SK-N-DZ (cell line): ENCODE measurements at regions not wholly inside any gene's neighbourhood (a gene's known extent, or its start where the extent isn't known, plus 50 kb on each side); places are given as distances from the start of the nearest gene placed in this dataset.

Source experiments
- DNase-seq: peaks from one replicate; pipeline ENCODE4 v3.0.0-alpha.2; 2015; ENCODE audit warnings: low spot score

- DNase-seq = no peak
These were observed 111.1 kb upstream of the HABP2 start for GRCh38 chr10:113441686-113442270.

GRCh38 chr10:113442336-113442735 lies 110.5 kb upstream of the HABP2 start:
- no peak for DNase-seq

DNA sequence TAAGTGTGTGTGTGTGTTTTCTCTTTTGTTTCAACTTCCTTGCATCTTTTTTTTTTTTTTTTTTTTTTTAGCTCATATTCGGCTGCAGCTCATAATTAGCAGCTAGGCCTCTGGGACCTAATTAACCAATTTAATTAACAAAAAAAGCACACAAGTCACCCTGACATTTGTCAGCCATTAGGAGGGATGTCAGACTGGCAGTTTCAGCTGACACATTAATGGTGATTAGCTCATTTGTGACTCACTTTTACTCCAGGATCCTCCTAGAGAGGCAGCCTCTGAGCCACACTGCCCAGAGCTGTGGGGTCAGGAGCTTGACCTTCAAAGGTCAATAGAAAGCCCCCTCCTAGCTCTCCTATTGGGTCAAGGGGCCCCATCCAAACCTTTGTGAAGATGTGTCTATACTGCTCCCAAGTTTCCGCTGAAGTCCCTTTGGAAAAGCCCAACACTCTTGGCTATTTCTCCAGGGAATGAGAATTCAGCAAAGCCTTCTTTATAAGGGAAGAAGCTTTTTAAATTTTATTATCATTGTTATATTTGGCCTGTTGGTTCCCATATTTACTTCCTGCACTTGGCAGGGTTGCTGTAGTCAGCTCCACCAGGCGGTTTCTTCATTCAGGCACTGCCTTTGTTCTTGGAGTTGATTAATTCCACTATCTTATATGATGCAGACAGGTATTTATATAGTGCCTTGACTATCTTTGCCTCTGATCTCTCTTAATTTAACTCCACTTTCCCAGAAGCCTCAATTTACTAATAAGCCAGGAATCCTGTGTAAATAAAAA lies 109.5 kb upstream of the HABP2 start:
- DNase-seq = no peak

- no peak for DNase-seq
These were observed 108.0 kb upstream of the HABP2 start for GRCh38 chr10:113444766-113445365.

DNA sequence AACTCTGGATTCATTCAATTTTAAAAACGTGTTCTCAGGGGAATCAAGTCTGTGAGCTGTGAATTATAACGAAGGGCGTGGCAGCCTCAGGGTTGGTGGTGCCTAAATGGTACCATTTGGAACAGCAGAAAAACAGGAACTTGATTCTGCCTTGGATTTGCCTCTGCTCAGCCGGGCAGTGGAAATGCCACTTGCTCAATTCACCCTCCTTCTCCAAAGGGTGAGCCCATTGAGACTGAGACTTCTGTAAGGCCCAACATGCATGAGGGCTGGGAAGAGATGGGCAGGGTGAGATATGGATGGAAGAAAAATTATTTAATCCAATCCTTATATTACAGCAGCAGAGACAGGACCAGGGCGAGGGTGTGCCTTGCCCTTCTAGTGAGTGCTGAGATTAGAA lies 107.1 kb upstream of the HABP2 start:
- no peak for DNase-seq

DNA sequence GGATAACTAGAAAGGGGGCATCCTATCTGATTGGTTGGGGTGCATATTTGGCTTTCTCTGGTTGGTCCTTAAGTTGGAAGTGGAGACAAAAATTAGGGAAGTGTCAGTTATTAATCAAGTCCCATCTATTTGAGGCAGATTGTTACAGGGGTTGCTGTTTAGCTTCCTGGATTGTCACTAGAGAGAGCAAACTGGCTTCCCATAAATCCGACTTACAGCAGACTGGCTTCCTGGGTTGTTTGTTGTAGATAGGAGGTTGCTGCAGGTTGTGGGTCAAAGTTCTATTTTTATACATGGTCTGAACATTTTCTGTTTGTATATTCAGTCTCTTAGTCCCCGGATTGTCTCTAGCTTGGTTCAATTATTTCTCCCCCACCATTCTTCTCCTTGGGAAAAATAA lies 106.1 kb upstream of the HABP2 start:
- no peak for DNase-seq

DNA sequence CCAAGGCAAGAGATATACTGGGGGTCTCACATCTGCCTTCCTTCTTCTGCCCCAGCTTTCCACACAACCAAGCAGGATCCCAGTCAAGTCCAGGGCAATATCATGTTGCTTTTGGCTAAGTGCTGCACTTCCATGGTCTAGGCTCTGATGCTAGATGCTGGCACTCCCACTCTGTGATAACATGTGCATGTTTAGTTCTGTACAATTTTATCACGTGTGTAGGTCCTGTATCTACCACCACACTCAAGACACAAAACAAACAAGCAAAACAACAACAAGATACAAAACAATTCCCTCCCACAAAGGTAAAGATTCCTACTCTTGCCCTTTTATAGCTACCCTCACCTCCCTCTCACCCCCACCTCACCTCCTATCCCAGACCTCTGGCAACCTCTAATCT lies 105.6 kb upstream of the HABP2 start:
- DNase-seq = no peak

- no peak for DNase-seq
These were observed 103.7 kb upstream of the HABP2 start for GRCh38 chr10:113449006-113449695.

DNA sequence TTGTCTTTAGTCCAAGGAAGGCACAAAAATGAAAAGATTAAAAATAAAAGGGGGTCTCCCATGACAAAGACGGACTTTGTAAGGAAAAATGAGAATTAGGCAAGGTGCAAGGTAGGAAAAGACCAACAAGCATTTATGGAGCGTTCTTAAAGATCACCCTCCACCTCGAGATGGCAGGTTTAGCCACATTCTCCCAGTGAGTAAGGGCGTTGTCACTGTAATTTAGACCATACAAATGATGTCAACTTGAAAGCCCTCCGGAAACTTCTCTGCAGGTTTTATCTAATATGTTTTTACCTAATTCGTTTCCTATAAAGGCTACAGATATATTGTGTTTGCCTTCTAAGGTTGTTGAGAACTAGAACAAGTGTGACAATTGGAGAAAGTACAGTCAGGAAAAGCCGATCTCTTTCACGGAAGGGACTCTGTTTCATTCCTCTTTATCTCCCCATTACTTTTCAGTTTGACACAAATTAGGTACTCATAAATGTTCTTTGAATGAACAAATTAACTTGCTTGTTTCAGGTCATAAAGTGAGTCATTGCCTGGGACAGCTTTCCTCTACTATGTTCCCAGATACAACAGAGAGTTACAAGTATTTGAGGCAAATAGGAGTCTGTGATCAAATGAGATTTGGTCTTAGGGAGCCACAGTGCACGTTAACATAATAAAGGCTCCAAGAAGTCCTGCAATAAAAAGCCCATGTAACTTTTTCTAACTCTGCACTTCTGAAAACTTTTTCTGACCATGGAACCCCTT lies 102.6 kb upstream of the HABP2 start:
- no peak for DNase-seq

- DNase-seq = no peak
These were observed 101.9 kb upstream of the HABP2 start for GRCh38 chr10:113450906-113451305.

- DNase-seq = no peak
These were observed 100.6 kb upstream of the HABP2 start for GRCh38 chr10:113452146-113452845.

DNA sequence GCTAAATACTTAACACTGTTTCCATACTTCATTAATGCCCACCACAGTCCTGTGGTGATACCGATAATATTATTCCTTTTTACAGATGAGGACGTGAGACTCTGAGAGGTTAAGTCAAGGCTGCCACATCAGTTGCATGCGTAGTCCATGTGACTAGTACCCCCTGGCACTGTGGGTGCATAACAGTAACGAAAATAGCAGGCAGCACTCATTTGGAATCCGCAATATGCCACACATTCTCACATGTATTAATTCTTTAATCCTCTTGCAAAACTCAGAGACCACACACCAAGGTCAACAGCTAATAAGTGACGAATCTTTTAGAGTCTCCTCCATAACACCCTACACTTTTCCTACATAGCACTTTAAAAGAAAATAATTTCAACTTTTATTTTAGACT lies 99.5 kb upstream of the HABP2 start:
- DNase-seq = no peak

- DNase-seq = peak; percentile 14
These were observed 98.4 kb upstream of the HABP2 start for GRCh38 chr10:113454341-113455061.

DNA sequence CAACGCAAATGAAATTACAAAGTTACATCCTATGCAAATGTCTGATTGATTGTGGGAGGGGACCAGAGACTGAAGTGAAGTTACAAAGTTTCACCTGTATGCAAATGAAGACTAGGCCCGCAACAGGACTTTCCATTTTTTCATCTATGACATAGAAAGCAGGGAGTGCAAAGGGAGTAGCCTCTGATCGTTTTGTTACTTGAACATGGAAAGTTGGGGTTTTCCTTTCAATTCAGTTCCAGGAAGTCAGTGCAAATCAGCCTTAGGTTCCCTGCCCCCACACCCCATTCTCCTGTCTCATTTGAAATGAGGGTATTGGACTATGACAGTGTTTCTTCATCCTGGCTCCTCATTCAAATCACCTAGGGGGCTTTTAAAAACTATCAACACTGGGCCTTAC lies 96.9 kb upstream of the HABP2 start:
- no peak for DNase-seq

DNA sequence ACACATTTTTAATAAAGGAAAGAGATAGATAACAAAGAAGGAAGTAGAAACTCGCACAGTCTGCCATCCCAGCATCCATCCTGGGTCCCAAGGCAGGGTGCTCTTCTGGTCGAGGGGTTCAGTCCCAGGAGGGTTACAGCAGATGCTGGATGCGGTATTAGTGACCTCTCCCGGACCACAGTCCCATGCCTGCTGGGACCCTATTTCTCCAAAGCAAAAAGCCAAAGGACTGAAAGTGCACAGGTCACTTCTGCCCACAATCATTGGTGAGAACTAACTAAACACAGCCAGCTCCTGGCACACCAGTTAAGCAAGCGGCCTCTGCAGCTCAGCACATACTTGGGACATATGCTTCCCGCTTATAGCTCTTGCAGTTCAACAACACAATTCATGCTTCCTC lies 96.1 kb upstream of the HABP2 start:
- no peak for DNase-seq

DNA sequence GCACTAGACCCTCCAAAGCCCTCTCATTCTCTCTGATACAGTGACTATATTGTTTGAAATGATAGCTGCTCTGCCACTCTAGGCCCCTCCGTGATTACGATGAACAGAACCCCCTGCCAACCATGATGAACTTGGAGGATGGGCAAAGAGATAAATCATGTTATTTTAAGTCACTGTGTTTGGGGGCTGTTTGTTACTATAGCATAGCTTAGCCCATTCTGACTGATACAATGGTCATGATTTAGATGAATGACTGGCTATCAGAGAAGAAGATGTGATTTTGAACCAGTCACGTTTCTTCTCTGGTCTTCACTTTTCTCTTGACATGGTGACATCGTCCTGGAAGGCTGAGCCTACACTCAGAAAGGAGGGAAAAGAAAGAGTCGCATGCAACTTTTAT lies 95.4 kb upstream of the HABP2 start:
- no peak for DNase-seq

DNA sequence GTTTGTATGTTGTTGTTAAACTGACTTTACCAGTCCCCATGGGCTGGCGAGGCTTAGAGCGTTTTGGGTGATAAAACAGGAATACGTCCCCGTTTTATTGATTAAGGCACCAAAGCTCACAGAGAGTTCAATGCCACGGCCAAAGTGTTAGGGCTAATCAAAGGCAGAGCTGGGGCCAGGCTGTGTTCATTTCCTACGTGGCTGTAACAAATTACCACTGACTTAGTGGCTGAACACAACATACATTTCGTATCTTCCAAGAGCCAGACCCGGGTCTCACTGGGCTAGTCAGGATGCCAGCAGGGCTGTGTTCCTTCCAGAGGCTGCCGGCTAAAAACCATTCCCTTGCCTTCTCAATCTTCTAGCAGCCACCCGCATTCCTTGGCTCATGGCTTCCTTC lies 94.4 kb upstream of the HABP2 start:
- DNase-seq = no peak

DNA sequence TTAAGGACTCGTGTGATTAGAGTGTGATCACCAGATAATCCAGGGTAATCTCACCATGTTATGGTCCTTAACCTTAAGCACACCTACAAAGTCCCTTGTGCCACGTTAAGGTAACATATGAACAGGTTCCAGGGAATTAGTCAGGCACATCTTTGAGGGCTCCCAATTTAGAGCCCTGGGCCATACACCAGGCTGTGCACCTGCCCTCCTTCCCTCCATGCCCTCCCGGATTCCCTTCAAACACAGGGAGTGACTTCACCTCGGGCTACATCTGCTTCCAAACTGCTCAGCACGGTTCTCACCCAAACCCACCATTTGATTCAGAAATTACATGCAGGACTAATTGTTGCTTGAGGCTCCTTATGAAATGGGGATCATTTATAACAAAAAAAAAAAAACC lies 93.9 kb upstream of the HABP2 start:
- no peak for DNase-seq

DNA sequence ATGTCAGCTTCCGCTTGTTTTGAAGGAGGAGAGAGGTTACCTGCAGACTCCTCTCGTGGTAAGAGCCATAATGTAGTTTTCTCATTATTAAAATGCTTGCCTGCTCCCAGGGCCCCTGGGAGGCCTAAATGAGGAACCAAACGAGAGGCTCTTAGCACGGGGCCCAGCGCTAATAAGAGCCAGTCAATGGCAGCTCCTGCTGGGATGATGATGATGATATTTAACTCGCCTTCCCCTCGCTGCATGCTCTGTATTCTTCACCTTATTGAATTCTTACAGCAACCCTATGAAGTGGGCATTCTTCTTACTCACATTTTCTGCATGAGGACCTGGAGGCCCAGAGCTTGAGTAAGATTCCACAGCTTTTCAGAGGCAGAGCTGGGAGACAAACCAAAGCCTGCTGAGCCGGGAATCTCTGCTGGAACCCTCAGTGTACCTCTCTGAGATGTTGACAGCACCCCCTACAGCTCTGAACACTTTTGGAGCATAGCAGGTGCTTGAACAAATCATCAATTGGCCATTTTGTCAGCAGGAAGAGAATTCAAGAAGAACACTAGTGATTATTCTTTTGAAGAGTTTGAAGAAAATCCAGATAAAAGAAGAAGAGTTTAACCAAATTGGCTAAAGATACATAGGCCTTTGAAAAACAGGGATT lies 93.1 kb upstream of the HABP2 start:
- no peak for DNase-seq

DNA sequence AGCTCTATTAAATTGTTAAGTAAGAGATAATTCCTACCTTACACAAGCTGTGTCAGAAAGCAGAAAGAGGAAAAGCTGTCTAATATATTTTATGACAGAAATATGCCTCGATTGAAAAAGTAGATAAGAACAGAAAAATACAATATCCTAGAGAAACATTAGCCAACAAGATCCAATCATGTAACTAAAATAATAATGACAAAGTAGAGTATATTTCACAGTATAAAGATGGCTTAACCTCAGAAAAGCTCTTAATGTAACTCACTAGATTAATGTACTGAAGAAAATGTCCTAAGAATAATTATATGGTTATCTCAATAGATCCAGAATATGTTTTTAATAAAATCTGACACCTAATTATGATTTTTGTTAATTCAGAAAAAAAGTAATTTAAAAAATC lies 89.8 kb upstream of the HABP2 start:
- DNase-seq = no peak
